ENCODE measurements at regions not wholly inside any gene's neighbourhood (a gene's known extent, or its start where the extent isn't known, plus 50 kb on each side); places are given as distances from the start of the nearest gene placed in this dataset.

- TF ChIP-seq EP300 (IDR thresholded peaks at IDR 0.05; ENCODE audit: borderline replicate concordance in 1 of 2, low read depth in 2 of 2, low read length in 2 of 2), result no peak
- no peak for TF ChIP-seq POLR2A (IDR thresholded peaks at IDR 0.05; ENCODE audit: control extremely low read depth in 1 of 2, low read depth in 2 of 2, low read length in 2 of 2)
- no peak for TF ChIP-seq EZH2 (IDR thresholded peaks at IDR 0.05; ENCODE audit: low read depth, low read length, severe bottlenecking)
Measured at GRCh38 chr12:93042684-93043083, 113.6 kb upstream of the EEA1 start.

Measured in H1 (cell line).